GM13976 (cell line): ENCODE measurements at regions not wholly inside any gene's neighbourhood (a gene's known extent, or its start where the extent isn't known, plus 50 kb on each side); places are given as distances from the start of the nearest gene placed in this dataset.

Experiments
- DNase-seq: peaks from one replicate; pipeline ENCODE4 v3.0.0; 2012; ENCODE audit warnings: low spot score
- in situ Hi-C: fragments of 300-500 bp; cut with MboI; formaldehyde crosslinking; loops from one replicate; pipeline ENCODE4 v1.12.0; 2022; ENCODE audit warnings: low sequenced_read_pairs, mixed read lengths, inconsistent platforms; ENCODE audit not compliant: unreplicated experiment
- TF ChIP-seq, protein P1 (sequence below): IDR thresholded peaks from 2 replicates; pipeline ENCODE4 v1.5.1; 2012; ENCODE audit warnings: borderline replicate concordance, mild to moderate bottlenecking; ENCODE audit not compliant: insufficient read depth; ENCODE audit errors: extremely low read depth, missing control alignments, control extremely low read depth

DNA sequence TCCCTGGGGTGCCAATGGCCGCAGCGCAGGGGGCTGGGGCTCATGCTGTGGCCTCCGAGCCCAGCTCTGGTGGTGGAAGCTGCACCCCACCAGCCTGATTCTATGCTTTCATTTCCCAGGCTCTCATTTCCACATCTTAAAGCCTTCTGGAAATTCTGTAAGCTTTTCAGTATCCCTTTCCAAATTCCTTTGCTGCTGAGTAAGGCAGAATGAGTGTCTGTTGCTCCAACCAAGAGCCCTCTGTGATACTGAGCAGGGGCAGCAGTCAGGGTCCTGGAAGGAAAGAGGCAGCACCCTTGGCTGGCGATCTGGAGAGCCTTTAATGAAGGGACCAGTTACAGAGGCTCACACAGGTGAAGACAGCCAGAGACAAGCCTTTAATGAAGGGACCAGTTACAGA is 79.5 kb upstream of the FOXF1 start:
- TF ChIP-seq, protein P1, sequence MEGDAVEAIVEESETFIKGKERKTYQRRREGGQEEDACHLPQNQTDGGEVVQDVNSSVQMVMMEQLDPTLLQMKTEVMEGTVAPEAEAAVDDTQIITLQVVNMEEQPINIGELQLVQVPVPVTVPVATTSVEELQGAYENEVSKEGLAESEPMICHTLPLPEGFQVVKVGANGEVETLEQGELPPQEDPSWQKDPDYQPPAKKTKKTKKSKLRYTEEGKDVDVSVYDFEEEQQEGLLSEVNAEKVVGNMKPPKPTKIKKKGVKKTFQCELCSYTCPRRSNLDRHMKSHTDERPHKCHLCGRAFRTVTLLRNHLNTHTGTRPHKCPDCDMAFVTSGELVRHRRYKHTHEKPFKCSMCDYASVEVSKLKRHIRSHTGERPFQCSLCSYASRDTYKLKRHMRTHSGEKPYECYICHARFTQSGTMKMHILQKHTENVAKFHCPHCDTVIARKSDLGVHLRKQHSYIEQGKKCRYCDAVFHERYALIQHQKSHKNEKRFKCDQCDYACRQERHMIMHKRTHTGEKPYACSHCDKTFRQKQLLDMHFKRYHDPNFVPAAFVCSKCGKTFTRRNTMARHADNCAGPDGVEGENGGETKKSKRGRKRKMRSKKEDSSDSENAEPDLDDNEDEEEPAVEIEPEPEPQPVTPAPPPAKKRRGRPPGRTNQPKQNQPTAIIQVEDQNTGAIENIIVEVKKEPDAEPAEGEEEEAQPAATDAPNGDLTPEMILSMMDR: no peak
- in situ Hi-C loops: no loop called here
- no peak for DNase-seq

DNA sequence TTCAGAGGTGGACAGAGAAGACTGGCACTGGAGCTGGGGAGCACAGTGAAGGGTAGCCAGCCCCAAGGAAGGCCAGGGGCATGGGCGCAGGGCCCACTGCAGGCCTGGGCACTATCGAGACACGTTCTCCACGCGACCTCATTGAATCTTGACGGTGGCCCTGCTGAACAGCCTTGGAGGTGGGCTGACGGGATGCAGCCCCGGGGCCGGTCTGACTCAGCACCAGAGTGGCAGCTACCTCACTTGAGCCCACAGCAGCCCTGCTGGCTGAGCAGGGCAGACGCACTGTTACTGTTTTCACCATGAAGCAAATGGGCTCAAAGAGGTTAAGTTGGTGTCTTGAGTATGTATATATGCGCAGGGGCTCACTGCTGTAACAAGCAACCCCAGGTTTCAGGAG is 78.8 kb upstream of the FOXF1 start:
- TF ChIP-seq, protein P1: no peak
- in situ Hi-C loops: no loop called here
- no peak for DNase-seq

DNA sequence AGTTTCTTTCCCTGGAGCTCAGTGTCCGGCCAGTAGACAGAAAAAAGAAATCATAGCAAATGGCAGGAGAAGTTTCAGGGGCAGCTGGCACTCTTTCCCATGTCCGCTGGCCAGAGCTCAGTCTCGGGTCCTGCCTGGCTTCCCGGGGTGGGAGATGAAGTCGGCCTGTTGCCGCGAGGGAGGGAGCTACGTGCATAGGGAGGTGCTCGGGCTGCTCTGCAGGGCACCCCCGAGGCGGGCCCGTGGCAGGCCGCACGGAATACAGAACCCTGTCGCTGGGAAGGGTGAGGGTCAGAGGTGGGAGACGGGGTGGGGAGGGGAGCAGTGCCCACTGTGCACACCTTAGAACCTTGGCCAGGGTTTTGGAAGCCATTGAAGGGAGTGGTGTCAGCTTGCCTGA is 78.3 kb upstream of the FOXF1 start:
- DNase-seq: no peak
- TF ChIP-seq, protein P1: no peak
- in situ Hi-C loops: no loop called here

DNA sequence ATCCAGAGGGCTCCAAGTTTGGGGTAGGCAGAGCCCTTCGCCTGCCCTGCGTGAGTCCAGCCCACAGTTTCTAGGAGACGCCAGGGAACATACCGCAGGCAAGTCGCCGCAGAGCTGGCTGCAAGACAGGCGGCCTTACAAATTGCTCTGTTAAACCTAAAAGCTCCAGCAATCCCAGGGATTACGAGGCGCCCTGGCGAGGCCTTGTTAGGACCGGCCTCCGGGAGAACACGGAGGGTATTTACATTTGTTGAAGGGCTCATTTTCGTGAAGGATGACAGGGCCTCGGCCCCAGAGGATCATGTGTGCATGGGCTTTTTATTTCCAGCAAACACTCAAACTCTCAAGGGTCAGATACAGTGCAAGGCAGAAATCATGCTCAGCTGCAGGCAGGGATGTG is 77.6 kb upstream of the FOXF1 start:
- in situ Hi-C loops: no loop called here
- TF ChIP-seq, protein P1: no peak
- no peak for DNase-seq

DNA sequence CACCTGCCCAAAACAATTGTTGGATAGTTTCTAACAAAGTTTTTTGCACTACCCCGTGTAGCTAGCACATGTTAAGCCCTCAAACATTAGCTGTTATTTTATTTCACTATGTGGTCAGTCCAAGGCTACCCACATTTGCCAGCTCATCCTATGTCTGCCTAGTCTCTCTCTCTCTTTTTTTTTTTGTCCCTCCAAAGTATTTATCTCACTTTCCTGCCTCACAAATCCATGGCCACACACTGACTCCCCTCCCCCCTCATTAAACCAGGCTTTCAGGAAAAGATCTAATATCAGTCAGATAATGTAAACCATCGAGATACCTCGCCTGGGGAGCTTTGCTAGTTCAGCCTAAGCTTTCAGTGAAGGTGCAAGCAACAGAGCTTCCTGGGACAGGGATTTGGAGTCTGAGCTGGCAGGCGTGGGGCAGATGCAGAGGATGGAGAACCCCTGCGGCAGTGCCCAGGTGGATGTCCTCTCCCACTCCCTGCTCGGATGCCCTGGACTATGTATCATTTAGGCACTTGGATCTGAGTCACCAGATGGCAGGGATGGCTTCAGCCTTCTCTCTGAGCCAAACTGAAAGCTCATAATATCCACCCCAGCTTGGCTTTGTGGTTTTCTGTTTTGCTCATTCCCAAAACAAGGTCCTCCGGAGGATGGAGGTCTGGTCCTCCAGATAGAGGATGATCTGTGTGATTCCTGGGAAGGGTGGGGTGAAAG is 73.7 kb upstream of the FOXF1 start:
- no peak for DNase-seq
- TF ChIP-seq, protein P1: no peak
- in situ Hi-C loops: no loop called here

DNA sequence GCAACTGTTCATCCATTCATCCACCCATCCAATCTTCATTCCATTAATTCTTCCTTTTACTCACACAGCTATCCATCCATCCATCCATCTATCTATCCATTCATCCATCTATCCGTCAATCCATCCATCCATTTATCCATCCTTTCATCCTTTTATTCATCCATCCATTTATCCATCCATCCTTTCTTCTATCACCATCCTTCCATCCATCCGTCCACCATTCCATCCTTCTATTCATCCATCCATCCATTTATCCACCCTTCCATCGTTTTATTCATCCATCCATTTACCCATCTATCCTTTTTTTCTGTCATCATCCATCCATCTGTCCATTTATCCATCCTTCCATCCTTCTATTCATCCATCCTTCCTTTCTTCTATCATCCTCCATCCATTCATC is 73.0 kb upstream of the FOXF1 start:
- no peak for DNase-seq
- in situ Hi-C loops: no loop called here
- TF ChIP-seq, protein P1: no peak
